NCI-H1930 (cell line): ENCODE measurements at regions not wholly inside any gene's neighbourhood (a gene's known extent, or its start where the extent isn't known, plus 50 kb on each side); places are given as distances from the start of the nearest gene placed in this dataset.
"Not testable (repeated sequence)": the region's sequence is repeated elsewhere in the genome, so short reads cannot be mapped to it uniquely, and the experiment has no call there.

Experiments
- DNase-seq, 2 experiments: peaks; one replicate each; lab custom pipeline; 2025; lab: John Stamatoyannopoulos, UW

DNA sequence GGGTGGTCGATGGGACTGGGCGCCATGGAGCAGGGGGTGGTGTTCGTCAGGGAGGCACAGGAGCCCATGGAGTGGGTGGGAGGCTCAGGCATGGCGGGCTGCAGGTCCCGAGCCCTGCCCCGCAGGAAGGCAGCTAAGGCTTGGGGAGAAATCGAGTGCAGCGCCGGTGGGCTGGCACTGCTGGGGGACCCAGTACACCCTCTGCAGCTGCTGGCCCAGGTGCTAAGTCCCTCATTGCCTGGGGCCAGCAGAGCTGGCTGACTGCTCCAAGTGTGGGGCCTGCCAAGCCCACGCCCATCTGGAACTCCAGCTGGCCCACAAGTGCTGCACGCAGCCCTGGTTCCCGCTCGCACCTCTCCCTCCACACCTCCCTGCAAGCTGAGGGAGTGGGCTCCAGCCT is 1009.6 kb downstream of the TMTC2 start:
- DNase-seq: not testable (repeated sequence)

GRCh38 chr12:83691730-83692129 is 1005.0 kb downstream of the TMTC2 start:
- no peak for DNase-seq

GRCh38 chr12:83690465-83690864 is 1003.8 kb downstream of the TMTC2 start:
- no peak for DNase-seq

DNA sequence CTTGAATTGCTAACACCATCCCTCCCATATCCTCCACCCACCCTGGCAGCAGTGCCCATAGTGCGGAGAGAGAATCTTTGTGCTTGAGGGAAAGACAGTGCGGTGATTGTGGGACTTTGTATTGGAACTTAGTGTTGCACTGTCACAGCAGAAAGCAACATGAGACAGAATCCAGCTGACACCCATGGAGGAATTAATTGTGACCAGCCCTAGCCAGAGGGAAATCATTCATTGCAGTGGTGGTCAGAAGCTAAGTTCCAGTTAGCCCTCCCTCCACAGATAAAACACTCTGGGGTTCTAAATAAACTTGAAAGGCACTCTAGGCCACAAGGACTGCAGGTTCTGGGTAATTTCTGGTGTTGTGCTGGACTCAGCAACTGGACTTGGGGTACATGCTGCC is 1002.6 kb downstream of the TMTC2 start:
- no peak for DNase-seq

- no peak for DNase-seq
Observed at GRCh38 chr12:83676781-83677295, 990.1 kb downstream of the TMTC2 start.

- no peak for DNase-seq
Observed at GRCh38 chr12:83666690-83667089, 980.0 kb downstream of the TMTC2 start.

DNA sequence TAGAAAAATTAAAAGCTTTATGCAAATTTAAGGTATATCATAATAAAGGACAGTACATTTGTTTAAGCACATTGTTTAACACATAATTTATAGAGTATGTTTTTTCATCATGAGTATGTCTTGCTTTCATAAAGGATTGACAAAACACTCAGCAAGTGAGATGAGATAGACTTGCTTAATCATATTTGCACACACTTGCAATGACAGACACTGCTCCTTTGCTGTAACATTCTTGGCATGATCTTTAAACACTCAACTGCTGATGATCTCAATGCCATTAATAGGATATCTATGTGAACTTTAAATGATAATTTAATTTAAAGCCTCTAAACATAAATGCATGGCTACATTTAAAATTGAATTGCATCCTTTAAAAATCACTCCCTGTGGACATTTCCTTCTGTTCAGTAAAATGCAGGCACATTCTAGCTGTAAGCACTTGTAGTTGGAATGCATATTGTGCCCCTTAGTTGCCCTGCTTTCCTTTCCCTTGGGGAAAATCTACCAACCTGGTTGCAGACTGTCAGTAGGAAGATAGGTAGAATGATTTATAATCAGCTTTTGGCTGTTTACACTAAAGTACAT is 979.0 kb downstream of the TMTC2 start:
- DNase-seq: no peak

DNA sequence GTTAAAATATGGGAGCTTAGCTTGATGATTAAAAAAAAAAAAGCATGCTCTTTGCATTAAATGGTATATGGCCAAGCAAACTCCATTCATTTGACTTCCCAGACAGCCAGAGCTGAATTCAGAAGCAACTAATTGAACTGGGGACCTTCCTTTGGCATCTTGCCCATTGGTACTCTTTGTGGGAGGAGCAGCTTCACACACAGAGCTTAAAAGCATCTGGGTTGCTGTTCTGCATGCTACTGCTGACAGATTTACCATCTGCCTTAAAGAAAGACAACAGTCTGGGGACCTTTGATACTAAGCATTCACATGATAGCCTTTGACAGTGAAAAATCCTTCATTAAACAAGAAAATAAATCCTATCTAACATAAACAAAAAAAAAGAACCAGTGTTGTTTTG is 977.9 kb downstream of the TMTC2 start:
- peak in 1 of 2 experiments; percentile 14 for DNase-seq

DNA sequence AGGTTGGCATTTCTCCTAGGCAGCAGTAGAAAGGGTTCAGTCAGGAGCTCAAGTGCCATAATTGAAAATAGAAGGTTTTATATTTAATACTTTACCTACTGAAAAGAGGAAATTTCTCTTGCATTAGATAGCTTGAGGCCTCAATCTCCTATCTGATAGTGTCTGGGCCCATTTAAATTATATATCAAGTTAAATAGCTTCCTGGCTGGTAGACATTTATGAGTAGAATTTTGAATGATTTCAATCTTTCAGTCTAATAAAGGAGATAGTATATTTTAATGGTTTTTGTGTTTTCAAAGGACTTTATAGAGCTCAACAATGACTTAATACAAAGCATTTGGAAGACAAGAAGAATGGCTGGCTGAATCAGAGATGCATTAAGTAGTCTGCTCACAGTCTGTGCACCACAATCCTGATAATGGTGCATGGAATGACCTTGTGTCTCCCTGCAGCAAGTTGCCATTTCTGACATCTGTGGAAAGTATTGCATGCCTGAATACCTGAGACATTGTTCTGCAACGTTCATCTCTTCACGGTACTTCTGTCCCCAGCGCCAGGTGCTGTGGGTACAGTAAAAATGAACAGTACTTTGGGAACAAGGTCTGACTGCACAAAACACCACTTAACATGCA is 974.1 kb downstream of the TMTC2 start:
- DNase-seq: no peak

- DNase-seq: no peak
Observed at GRCh38 chr12:83659321-83659720, 972.6 kb downstream of the TMTC2 start.

DNA sequence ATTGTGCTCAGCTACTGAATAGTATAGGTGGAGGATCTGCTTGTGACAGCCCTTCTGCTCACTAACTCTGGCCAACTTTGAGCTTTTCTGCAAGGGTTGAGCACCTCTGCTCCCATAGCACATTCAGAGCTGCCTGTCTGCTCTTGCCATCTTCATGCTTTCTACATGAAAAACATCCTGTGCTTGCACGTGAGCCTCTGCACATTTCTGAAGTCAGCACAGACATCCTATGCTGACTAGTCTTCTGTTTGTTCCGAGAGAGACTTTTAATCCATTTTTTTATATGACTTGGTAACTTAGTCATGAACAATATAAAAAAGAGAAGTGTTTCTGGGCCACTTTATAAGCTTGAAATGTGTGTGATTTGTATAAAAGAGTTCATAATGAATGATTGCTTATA is 969.3 kb downstream of the TMTC2 start:
- DNase-seq: no peak

DNA sequence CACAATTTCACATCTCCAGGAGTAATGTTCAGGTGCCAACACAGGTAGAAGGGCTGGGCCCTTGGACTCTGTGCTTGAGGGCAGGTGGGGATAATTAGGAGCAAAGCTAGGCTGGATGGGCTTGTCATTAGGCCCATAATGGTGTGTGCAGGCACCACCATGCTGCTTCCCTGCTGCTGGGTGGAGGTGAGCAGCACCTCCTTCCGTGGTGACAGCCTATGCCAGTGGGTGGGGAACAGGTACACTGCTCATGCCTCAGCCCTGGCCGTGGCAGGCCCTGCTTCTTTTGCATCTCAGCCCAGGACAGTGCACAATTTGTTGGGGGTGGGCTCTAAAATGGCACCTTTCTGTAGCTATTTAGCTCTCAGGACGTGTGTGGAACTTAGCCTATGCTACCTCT is 955.5 kb downstream of the TMTC2 start:
- DNase-seq: no peak

- DNase-seq: no peak
Observed at GRCh38 chr12:83641789-83642188, 955.1 kb downstream of the TMTC2 start.

GRCh38 chr12:83634726-83635267 is 948.1 kb downstream of the TMTC2 start:
- DNase-seq: no peak

GRCh38 chr12:83630526-83630925 is 943.8 kb downstream of the TMTC2 start:
- no peak for DNase-seq

DNA sequence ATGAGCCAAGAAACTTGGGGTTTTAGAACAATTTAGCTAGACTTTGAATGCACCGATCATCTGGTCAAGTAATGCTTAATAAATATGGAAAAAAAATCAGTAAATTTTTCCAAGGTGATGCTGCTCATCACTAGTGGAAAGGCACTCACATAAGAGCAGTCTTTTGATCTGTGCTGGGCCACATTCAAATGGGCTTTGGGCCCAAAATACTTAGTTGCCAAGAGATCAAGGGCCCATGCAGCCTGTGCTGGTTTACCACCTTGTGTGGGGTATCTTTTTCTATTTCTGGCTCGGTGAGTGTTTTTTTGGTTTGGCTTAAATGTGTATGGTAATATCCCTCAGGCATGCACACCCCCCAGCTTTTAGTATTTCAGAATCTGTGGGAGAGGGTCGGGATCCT is 943.2 kb downstream of the TMTC2 start:
- DNase-seq: no peak

DNA sequence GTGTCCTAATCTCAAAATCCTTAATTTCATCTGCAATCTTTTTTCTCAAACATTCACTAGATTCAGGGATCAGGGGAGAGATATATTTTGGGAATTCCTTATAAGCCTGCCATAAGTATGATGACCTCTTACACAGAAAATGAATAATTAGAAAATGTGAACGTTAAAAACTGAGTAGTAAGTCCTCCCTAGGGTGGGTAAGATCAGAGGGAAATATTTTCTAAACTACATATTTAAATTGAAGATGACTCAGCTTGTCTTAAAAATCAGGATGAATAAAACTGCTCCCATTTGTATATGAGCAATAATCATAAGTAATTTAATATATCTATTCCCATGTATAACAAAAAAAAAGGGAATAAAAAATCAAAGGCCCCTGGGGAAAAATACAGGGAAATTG is 935.5 kb downstream of the TMTC2 start:
- no peak for DNase-seq

- no peak for DNase-seq
Observed at GRCh38 chr12:83619973-83620372, 933.3 kb downstream of the TMTC2 start.

DNA sequence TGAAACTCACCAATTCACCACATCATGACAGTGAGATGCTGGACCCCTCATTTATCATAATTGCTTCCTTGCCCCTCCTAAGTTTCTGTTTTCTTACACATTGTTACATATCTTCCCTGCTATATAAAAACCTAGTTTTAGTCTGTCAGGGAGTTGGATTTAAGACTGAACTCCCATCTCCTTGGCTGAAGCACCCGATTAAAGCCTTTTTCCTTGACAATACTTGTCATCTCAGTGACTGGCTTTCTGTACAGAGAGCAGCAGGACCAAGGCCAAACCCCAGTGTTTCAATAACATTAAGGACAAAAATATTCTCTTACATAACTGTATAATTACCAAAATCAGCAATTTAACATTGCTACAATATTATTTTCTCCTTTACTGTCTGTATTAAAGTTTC is 928.4 kb downstream of the TMTC2 start:
- no peak for DNase-seq

DNA sequence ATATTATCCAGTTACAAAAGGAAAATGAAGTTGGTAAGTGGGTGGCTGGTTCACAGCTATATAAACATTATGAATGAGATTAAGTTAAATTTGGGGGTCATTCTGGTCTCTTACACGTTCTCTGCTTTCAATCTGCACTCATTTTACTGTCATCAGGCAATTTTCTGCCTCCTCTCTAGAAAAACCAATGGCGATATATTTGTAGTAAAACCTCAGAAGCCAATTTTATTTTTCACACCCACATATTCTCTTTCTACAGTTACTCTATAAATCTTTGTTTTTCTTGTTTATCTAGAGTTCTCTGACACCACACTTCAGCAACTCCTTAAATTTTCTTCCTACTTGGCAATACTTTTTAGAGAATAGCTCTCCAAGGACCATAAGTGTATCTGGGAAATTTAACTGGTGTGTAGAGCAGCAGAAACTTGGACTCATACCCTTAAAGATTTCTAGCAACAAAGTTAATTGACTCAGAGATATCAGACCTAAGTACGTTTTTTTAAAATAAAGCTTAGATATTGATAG is 926.9 kb downstream of the TMTC2 start:
- no peak for DNase-seq

- no peak for DNase-seq
Observed at GRCh38 chr12:83603106-83603505, 916.4 kb downstream of the TMTC2 start.

- no peak for DNase-seq
Observed at GRCh38 chr12:83575326-83575725, 888.6 kb downstream of the TMTC2 start.

DNA sequence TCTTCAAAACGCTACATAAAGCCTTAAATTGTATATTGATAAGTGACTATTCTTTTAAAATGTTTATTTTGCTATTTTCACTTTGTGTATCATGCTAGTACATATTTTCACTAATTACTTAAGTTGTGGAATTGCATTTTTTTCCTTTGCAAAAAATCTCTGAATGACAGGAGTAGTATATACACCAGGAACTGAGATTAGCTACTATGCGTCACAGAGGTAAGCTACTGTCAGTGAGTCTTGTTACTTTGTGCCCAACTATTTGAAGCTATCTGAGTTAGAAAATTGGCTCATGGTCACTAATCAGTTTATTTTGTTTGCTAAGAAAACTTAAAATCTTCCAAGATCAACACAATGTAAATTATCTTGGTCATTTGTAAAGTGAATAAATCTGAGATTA is 887.4 kb downstream of the TMTC2 start:
- no peak for DNase-seq
